H1 (cell line): ENCODE measurements at regions not wholly inside any gene's neighbourhood (a gene's known extent, or its start where the extent isn't known, plus 50 kb on each side); places are given as distances from the start of the nearest gene placed in this dataset.

Experiments used
- EZH2 ChIP-seq: fragments of 200-600 bp; sonication (generic); IDR thresholded peaks from 2 replicates; pipeline ENCODE4 v1.7.1; 2012; ENCODE audit warnings: low read depth, mild to moderate bottlenecking, moderate library complexity, low read length, inconsistent platforms; ENCODE audit not compliant: severe bottlenecking
- TF ChIP-seq, protein P1 (sequence below): IDR thresholded peaks from 2 replicates; pipeline ENCODE4 v1.6.1; 2011; ENCODE audit warnings: low read length, improper control_type of control experiment

- TF ChIP-seq, protein P1, sequence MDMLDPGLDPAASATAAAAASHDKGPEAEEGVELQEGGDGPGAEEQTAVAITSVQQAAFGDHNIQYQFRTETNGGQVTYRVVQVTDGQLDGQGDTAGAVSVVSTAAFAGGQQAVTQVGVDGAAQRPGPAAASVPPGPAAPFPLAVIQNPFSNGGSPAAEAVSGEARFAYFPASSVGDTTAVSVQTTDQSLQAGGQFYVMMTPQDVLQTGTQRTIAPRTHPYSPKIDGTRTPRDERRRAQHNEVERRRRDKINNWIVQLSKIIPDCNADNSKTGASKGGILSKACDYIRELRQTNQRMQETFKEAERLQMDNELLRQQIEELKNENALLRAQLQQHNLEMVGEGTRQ = no peak
- no peak for TF ChIP-seq EZH2
- TF ChIP-seq, all 59 proteins: peak for 0
Observed at GRCh38 chr11:38700111-38700510, 2102.1 kb upstream of the RAG2 start (continued).
